Hepatocyte (in vitro differentiated cells): ENCODE measurements at regions not wholly inside any gene's neighbourhood (a gene's known extent, or its start where the extent isn't known, plus 50 kb on each side); places are given as distances from the start of the nearest gene placed in this dataset.

Experiments
- EZH2 ChIP-seq: fragments of 200-600 bp; sonication (generic); IDR thresholded peaks from 2 replicates; pipeline ENCODE4 v1.6.1; 2016; ENCODE audit warnings: antibody characterized with exemption, mild to moderate bottlenecking, borderline replicate concordance
- EZH2phosphoT487 ChIP-seq: fragments of 200-600 bp; sonication (generic); IDR thresholded peaks from one replicate; pipeline ENCODE4 v1.6.1; 2018; ENCODE audit warnings: antibody characterized with exemption, mild to moderate bottlenecking, low read depth, moderate library complexity; ENCODE audit not compliant: unreplicated experiment, severe bottlenecking
- TF ChIP-seq, protein P1 (sequence below): fragments of 200-600 bp; sonication (generic); IDR thresholded peaks from 2 replicates; pipeline ENCODE4 v1.5.1; 2016; ENCODE audit warnings: antibody characterized with exemption, mild to moderate bottlenecking; ENCODE audit not compliant: poor library complexity

DNA sequence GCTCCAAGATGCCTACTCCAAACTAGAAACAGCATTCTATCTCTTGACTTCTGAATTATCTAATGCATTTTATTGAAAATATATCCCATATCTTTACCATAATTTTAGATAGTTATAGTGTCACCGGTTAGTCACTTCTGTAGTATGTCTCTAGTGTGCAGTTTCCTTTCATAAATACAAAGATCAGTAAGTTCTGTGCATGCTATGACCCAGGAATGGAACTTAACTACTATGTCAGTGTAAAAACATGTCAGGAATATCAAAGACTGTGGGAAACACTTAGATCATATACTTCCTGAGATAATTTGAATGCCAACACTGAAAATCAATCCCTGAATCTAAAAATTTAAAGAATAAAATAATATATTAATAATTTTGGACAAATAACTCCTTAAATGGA lies 237.6 kb downstream of the ATXN7L3B start:
- TF ChIP-seq, protein P1, sequence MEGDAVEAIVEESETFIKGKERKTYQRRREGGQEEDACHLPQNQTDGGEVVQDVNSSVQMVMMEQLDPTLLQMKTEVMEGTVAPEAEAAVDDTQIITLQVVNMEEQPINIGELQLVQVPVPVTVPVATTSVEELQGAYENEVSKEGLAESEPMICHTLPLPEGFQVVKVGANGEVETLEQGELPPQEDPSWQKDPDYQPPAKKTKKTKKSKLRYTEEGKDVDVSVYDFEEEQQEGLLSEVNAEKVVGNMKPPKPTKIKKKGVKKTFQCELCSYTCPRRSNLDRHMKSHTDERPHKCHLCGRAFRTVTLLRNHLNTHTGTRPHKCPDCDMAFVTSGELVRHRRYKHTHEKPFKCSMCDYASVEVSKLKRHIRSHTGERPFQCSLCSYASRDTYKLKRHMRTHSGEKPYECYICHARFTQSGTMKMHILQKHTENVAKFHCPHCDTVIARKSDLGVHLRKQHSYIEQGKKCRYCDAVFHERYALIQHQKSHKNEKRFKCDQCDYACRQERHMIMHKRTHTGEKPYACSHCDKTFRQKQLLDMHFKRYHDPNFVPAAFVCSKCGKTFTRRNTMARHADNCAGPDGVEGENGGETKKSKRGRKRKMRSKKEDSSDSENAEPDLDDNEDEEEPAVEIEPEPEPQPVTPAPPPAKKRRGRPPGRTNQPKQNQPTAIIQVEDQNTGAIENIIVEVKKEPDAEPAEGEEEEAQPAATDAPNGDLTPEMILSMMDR, result no peak
- no peak for TF ChIP-seq EZH2phosphoT487
- TF ChIP-seq EZH2, result no peak
